K562 (cell line): ENCODE measurements at regions not wholly inside any gene's neighbourhood (a gene's known extent, or its start where the extent isn't known, plus 50 kb on each side); places are given as distances from the start of the nearest gene placed in this dataset.

Experiments used
- CBX5 ChIP-seq: IDR thresholded peaks from 2 replicates; pipeline ENCODE4 v1.6.1; 2014; ENCODE audit warnings: low read depth, borderline replicate concordance
- CTCF ChIP-seq, 3 experiments: IDR thresholded peaks in 2 of 3; conservative IDR thresholded peaks in 1 of 3; 2 replicates each; pipeline ENCODE4 v1.5.1; 2011 to 2012; ENCODE audit warnings: low read length in 3 of 3, mild to moderate bottlenecking in 3 of 3, control low read depth in 2 of 3, improper control_type of control experiment in 1 of 3, inconsistent platforms in 1 of 3, low read depth in 1 of 3, mixed read lengths in 1 of 3, moderate library complexity in 1 of 3; ENCODE audit not compliant: insufficient read depth in 2 of 3
- DDX20 ChIP-seq: fragments of 450-650 bp; IDR thresholded peaks from 2 replicates; pipeline ENCODE4 v1.6.1; 2016; ENCODE audit warnings: missing genetic modification characterization, low read depth, mild to moderate bottlenecking, missing compliant biosample characterization, moderate library complexity
- FOXM1 ChIP-seq, 2 experiments: fragments of 450-650 bp in 1 of 2; sonication (generic) in 1 of 2; formaldehyde crosslinking in 1 of 2; IDR thresholded peaks; 2 replicates each; pipeline versions ENCODE4 v1.6.1 to v1.9.0; 2017 to 2022; ENCODE audit warnings: low read depth in 2 of 2, mild to moderate bottlenecking in 2 of 2, missing genetic modification reagents in 1 of 2, moderate library complexity in 1 of 2
- MAX ChIP-seq: sonication (generic); formaldehyde crosslinking; IDR thresholded peaks from 2 replicates; pipeline ENCODE4 v1.9.0; 2022; ENCODE audit warnings: mild to moderate bottlenecking, missing genetic modification reagents
- NONO ChIP-seq, 2 experiments: fragments of 200-400 bp in 1 of 2; fragments of 450-650 bp in 1 of 2; formaldehyde crosslinking in 1 of 2; IDR thresholded peaks; 2 replicates each; pipeline ENCODE4 v1.6.1; 2017; ENCODE audit warnings: low read depth in 2 of 2, mild to moderate bottlenecking in 2 of 2, moderate library complexity in 2 of 2, low read length in 1 of 2
- SNRNP70 ChIP-seq: fragments of 200-400 bp; formaldehyde crosslinking; optimal IDR thresholded peaks from 2 replicates; pipeline ENCODE3; 2017; ENCODE audit warnings: low read depth, low read length
- USF2 ChIP-seq: sonication (generic); formaldehyde crosslinking; IDR thresholded peaks from 2 replicates; pipeline ENCODE4 v1.5.0; 2020; ENCODE audit warnings: missing genetic modification reagents
- ZC3H4 ChIP-seq: sonication (generic); formaldehyde crosslinking; IDR thresholded peaks from 2 replicates; pipeline ENCODE4 v1.9.0; 2021; ENCODE audit warnings: missing genetic modification reagents, borderline replicate concordance
- ZNF146 ChIP-seq: IDR thresholded peaks from one replicate; pipeline ENCODE4 v1.6.1; 2018; ENCODE audit warnings: missing compliant biosample characterization; ENCODE audit not compliant: unreplicated experiment
- ZNF592 ChIP-seq: fragments of 450-650 bp; IDR thresholded peaks from 2 replicates; pipeline ENCODE4 v1.6.1; 2017; ENCODE audit warnings: antibody characterized with exemption, mild to moderate bottlenecking
- ZNF639 ChIP-seq, 2 experiments: fragments of 200-800 bp in 1 of 2; sonication (Bioruptor generic) in 1 of 2; sonication (generic) in 1 of 2; formaldehyde crosslinking in 1 of 2; IDR thresholded peaks in 1 of 2; conservative IDR thresholded peaks in 1 of 2; 2 replicates each; pipeline versions ENCODE4 v1.5.0 to v1.6.1; 2016 to 2020; ENCODE audit warnings: missing compliant biosample characterization in 1 of 2, missing genetic modification characterization in 1 of 2, missing genetic modification reagents in 1 of 2
- ZNF830 ChIP-seq: fragments of 250-450 bp; sonication (Bioruptor Pico); IDR thresholded peaks from 2 replicates; pipeline ENCODE4 v1.5.0; 2021; ENCODE audit warnings: mild to moderate bottlenecking

GRCh38 chr13:61664801-61665705 is 249.4 kb upstream of the PCDH20 start:
- TF ChIP-seq ZNF592 (no peak), SNRNP70 (no peak), DDX20 (tag) (no peak), MAX (CRISPR knock-in tag) (no peak), FOXM1 (IDR thresholded peaks at IDR 0.05; ENCODE audit: low read depth) (no peak), FOXM1 (CRISPR knock-in tag; IDR thresholded peaks at IDR 0.05; ENCODE audit: low read depth) (no peak), NONO (IDR thresholded peaks at IDR 0.05; ENCODE audit: low read depth in 2 of 2, low read length in 1 of 2) (no peak), ZNF639 (CRISPR knock-in tag; conservative IDR thresholded peaks at IDR 0.05 in 1 of 2, IDR thresholded peaks at IDR 0.05 in 1 of 2) (no peak), ZNF830 (CRISPR knock-in tag) (no peak), ZC3H4 (CRISPR knock-in tag) (no peak), CTCF (IDR thresholded peaks at IDR 0.05 in 2 of 3, conservative IDR thresholded peaks at IDR 0.05 in 1 of 3; ENCODE audit: insufficient read depth in 2 of 3, low read depth in 1 of 3, low read length in 3 of 3) (no peak), USF2 (no peak), CBX5 (no peak), ZNF146 (CRISPR knock-in tag) (no peak)
